ENCODE measurements at regions not wholly inside any gene's neighbourhood (a gene's known extent, or its start where the extent isn't known, plus 50 kb on each side); places are given as distances from the start of the nearest gene placed in this dataset.
A peak's percentile ranks its signal among the peaks of the same experiment; 100 is the strongest.

DNA sequence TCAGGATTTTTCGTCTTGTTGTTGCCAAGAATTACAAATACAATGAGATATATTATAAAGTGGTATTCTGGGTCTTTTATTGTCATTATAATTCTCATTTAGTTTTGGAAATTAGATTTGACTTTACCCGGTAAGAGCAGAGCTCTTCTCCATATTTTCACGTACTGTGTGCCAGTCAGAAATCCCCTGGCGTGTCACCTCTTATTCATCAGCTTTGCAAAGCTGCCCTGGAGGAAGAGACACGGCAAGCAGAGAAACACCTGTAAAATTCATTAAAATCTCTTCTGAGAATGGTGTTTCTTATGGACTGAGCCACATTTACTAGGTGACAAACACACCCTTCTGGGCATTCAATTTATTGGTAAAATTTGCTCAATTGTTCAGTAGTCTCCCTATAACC lies 440.4 kb downstream of the HINT1 start:
- DNase-seq: no peak
- Histone ChIP-seq H4K20me1 (ENCODE audit: insufficient read depth) (no peaks in the 10 kb centered on the region), H3K4me3 (no peak overlapping the region), H3K27me3 (replicated peaks; ENCODE audit: insufficient read depth) (no peaks in the 10 kb centered on the region), H3K79me2 (ENCODE audit: insufficient read depth) (no peaks in the 10 kb centered on the region), H3K9me3 (ENCODE audit: low read depth) (no peaks in the 10 kb centered on the region), H3K36me3 (ENCODE audit: low read depth) (no peaks in the 10 kb centered on the region), H3K9ac (no peak overlapping the region), H3F3A (ENCODE audit: insufficient read depth) (no peaks in the 10 kb centered on the region), H3K4me2 (ENCODE audit: unreplicated experiment) (no peak overlapping the region), H3K27ac (no peak overlapping the region), H3K4me1 (ENCODE audit: insufficient read depth) (no peaks in the 10 kb centered on the region), H3K9me2 (ENCODE audit: insufficient read depth) (no peaks in the 10 kb centered on the region), H2AFZ (no peak overlapping the region)
- no peak for TF ChIP-seq EZH2 (IDR thresholded peaks at IDR 0.05; ENCODE audit: insufficient read depth, poor library complexity, severe bottlenecking)
- no peak for TF ChIP-seq EZH2phosphoT487 (IDR thresholded peaks at IDR 0.05; ENCODE audit: insufficient read depth, low read depth)
- 13 to 19% methylated on average over 5 of the region's 5 CpGs for WGBS, 2 experiments (ENCODE audit: low coverage in 1 of 2, low lambda C conversion rate in 2 of 2, missing lambda C conversion rate in 2 of 2)
- in situ Hi-C loops (cut with MboI): no loop called here

- Histone ChIP-seq H3K9me3 (ENCODE audit: low read depth) (no peaks in the 10 kb centered on the region), H4K20me1 (ENCODE audit: insufficient read depth) (no peaks in the 10 kb centered on the region), H3K79me2 (ENCODE audit: insufficient read depth) (no peaks in the 10 kb centered on the region), H3K4me1 (ENCODE audit: insufficient read depth) (no peaks in the 10 kb centered on the region), H3K4me2 (ENCODE audit: unreplicated experiment) (no peak overlapping the region), H3K9ac (no peak overlapping the region), H3K9me2 (ENCODE audit: insufficient read depth) (no peaks in the 10 kb centered on the region), H3K27me3 (replicated peaks; ENCODE audit: insufficient read depth) (no peaks in the 10 kb centered on the region), H3K36me3 (ENCODE audit: low read depth) (no peaks in the 10 kb centered on the region), H3F3A (ENCODE audit: insufficient read depth) (no peaks in the 10 kb centered on the region), H2AFZ (no peak overlapping the region), H3K4me3 (no peak overlapping the region), H3K27ac (no peak overlapping the region)
- TF ChIP-seq EZH2 (IDR thresholded peaks at IDR 0.05; ENCODE audit: insufficient read depth, poor library complexity, severe bottlenecking): no peak
- TF ChIP-seq EZH2phosphoT487 (IDR thresholded peaks at IDR 0.05; ENCODE audit: insufficient read depth, low read depth): no peak
- peak; percentile 0 for DNase-seq
- WGBS, 2 experiments (ENCODE audit: low coverage in 1 of 2, low lambda C conversion rate in 2 of 2, missing lambda C conversion rate in 2 of 2): 0 to 3% methylated on average over 1 of the region's 1 CpG
- in situ Hi-C loops (cut with MboI): no loop called here
Measured at GRCh38 chr5:130720355-130720754, 444.7 kb downstream of the HINT1 start.

DNA sequence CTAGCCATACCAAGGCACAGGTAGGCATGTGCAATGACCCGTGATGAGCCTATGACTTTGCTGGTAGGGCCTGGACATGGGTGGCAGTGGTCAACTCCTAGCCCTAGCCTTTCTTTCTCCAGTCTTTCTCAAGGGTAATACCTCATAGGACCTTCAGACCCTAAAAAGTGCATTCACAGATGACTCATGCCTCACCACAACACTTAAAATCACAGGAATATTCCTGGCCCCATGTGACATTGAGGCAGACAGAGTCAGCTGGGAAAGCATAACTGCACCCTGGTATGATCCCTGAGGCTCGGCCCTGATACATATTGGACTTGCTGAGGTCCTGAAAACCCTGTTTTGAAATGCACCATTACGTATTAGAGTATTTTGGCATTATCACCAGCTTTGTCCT lies 449.5 kb downstream of the HINT1 start:
- no peak for TF ChIP-seq EZH2phosphoT487 (IDR thresholded peaks at IDR 0.05; ENCODE audit: insufficient read depth, low read depth)
- no peak for TF ChIP-seq EZH2 (IDR thresholded peaks at IDR 0.05; ENCODE audit: insufficient read depth, poor library complexity, severe bottlenecking)
- no peak overlapping the region for H3K27ac ChIP-seq
- DNase-seq: no peak

GRCh38 chr5:130714200-130714599 lies 450.9 kb downstream of the HINT1 start:
- TF ChIP-seq EZH2phosphoT487 (IDR thresholded peaks at IDR 0.05; ENCODE audit: insufficient read depth, low read depth): no peak
- no peak for TF ChIP-seq EZH2 (IDR thresholded peaks at IDR 0.05; ENCODE audit: insufficient read depth, poor library complexity, severe bottlenecking)
- Histone ChIP-seq H3K4me1 (ENCODE audit: insufficient read depth) (no peaks in the 10 kb centered on the region), H3K36me3 (ENCODE audit: low read depth) (no peaks in the 10 kb centered on the region), H3F3A (ENCODE audit: insufficient read depth) (no peaks in the 10 kb centered on the region), H4K20me1 (ENCODE audit: insufficient read depth) (no peaks in the 10 kb centered on the region), H3K79me2 (ENCODE audit: insufficient read depth) (no peaks in the 10 kb centered on the region), H3K27ac (no peak overlapping the region), H3K4me3 (no peak overlapping the region), H3K27me3 (replicated peaks; ENCODE audit: insufficient read depth) (no peaks in the 10 kb centered on the region), H3K9ac (no peak overlapping the region), H3K9me3 (ENCODE audit: low read depth) (no peaks in the 10 kb centered on the region), H2AFZ (no peak overlapping the region), H3K4me2 (ENCODE audit: unreplicated experiment) (no peak overlapping the region), H3K9me2 (ENCODE audit: insufficient read depth) (no peaks in the 10 kb centered on the region)
- no peak for DNase-seq
- in situ Hi-C loops (cut with MboI): no loop called here
- 33 to 53% methylated on average over 1 of the region's 1 CpG for WGBS, 2 experiments (ENCODE audit: low coverage in 1 of 2, low lambda C conversion rate in 2 of 2, missing lambda C conversion rate in 2 of 2)

More for the DNA sequence above, 449.5 kb downstream of the HINT1 start:
- Histone ChIP-seq H3F3A (ENCODE audit: insufficient read depth) (no peaks in the 10 kb centered on the region), H3K4me2 (ENCODE audit: unreplicated experiment) (no peak overlapping the region), H3K79me2 (ENCODE audit: insufficient read depth) (no peaks in the 10 kb centered on the region), H4K20me1 (ENCODE audit: insufficient read depth) (no peaks in the 10 kb centered on the region), H3K4me1 (ENCODE audit: insufficient read depth) (no peaks in the 10 kb centered on the region), H3K9me2 (ENCODE audit: insufficient read depth) (no peaks in the 10 kb centered on the region), H3K27me3 (replicated peaks; ENCODE audit: insufficient read depth) (no peaks in the 10 kb centered on the region), H3K9ac (no peak overlapping the region), H3K9me3 (ENCODE audit: low read depth) (no peaks in the 10 kb centered on the region), H2AFZ (no peak overlapping the region), H3K4me3 (no peak overlapping the region), H3K36me3 (ENCODE audit: low read depth) (no peaks in the 10 kb centered on the region)
- in situ Hi-C loops (cut with MboI): no loop called here
- 15 to 19% methylated on average over 3 of the region's 3 CpGs for WGBS, 2 experiments (ENCODE audit: low coverage in 1 of 2, low lambda C conversion rate in 2 of 2, missing lambda C conversion rate in 2 of 2)

DNA sequence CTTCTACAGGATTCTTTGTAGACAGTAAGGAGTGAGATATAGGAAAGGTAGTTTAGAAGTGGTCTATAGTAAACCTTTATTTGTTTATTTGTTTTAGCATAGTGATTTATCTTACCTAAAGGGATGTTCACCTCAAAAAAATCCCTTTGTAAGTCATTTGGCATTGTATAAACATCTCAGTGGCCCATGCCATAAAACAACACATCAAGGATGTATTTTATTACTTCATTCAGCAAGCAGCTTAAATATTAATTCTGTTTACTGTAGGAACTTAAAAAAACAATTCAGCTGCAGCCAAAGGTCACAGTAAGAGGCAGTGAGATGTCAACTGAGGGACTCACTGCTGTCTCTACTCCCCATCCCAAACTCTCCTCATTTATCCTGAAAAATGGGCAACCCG lies 452.7 kb downstream of the HINT1 start:
- H4K20me1 ChIP-seq (ENCODE audit: insufficient read depth): no peaks in the 10 kb centered on the region
- H3K4me3 ChIP-seq: no peak overlapping the region
- TF ChIP-seq EZH2 (IDR thresholded peaks at IDR 0.05; ENCODE audit: insufficient read depth, poor library complexity, severe bottlenecking) (no peak), EZH2phosphoT487 (IDR thresholded peaks at IDR 0.05; ENCODE audit: insufficient read depth, low read depth) (no peak)
- no peaks in the 10 kb centered on the region for H3K79me2 ChIP-seq (ENCODE audit: insufficient read depth)
- H3K4me1 ChIP-seq (ENCODE audit: insufficient read depth): no peaks in the 10 kb centered on the region
- H3K36me3 ChIP-seq (ENCODE audit: low read depth): no peaks in the 10 kb centered on the region
- in situ Hi-C loops (cut with MboI): no loop called here
- H3K9me3 ChIP-seq (ENCODE audit: low read depth): no peaks in the 10 kb centered on the region
- H3K9me2 ChIP-seq (ENCODE audit: insufficient read depth): no peaks in the 10 kb centered on the region
- WGBS, 2 experiments (ENCODE audit: low coverage in 1 of 2, low lambda C conversion rate in 2 of 2, missing lambda C conversion rate in 2 of 2): 4 to 9% methylated on average over 1 of the region's 1 CpG
- no peak overlapping the region for H3K9ac ChIP-seq
- H3K27me3 ChIP-seq (replicated peaks; ENCODE audit: insufficient read depth): no peaks in the 10 kb centered on the region
- no peak for DNase-seq
- H3K4me2 ChIP-seq (ENCODE audit: unreplicated experiment): no peak overlapping the region
- H2AFZ ChIP-seq: no peak overlapping the region
- no peak overlapping the region for H3K27ac ChIP-seq
- H3F3A ChIP-seq (ENCODE audit: insufficient read depth): no peaks in the 10 kb centered on the region

Measured in GM23248 (cell line).